Hindlimb muscle (tissue), 1 donor: ENCODE measurements at regions not wholly inside any gene's neighbourhood (a gene's known extent, or its start where the extent isn't known, plus 50 kb on each side); places are given as distances from the start of the nearest gene placed in this dataset.

Experiments
- DNase-seq: peaks from one replicate; pipeline ENCODE4 v3.0.0-alpha.2; 2013

- DNase-seq, result no peak
These were observed 58.6 kb downstream of the TMEM17 start for GRCh38 chr2:62447411-62447810.

DNA sequence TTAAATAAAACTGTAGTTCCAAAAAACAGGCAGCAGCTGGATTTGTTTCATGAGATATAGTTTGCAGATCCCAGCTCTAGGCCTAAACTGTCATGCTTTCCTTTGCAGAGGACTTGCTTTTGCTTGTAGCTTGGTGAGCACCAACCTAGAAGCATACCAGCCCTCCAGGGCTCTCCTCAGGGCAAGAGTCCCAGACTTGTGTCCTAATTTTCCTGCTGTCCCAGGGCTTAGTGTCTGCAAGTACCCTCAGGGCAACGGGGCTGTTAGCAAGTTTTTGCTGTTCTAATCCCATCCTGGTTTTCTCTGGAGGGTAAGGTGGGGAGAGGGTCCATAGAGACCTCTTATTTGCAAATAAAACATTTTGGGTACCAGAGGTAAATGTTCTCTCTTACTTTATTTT, 59.5 kb downstream of the TMEM17 start:
- DNase-seq, result no peak

DNA sequence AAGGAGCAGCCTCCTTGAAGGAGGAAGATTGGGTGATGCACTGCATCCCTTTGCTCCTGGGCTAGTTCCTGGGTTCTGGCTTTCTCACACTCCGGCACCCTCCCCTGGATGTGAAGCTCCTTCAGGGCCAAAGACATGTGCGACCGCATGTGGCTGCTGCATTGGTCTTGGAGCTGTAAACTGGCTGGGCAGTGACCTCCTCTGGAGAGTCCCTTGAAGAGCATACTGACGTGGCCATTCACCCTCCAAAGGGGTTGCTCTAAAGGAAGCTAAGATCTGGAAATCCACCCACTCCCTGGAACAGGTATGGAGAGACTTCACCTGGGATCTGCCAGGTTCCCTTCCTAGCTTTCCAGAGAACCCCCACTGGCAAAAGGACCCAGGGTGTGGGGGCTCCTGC, 62.1 kb downstream of the TMEM17 start:
- DNase-seq, result no peak

- no peak for DNase-seq
These were observed 62.5 kb downstream of the TMEM17 start for GRCh38 chr2:62443471-62443870.

GRCh38 chr2:62441824-62442223, 64.2 kb downstream of the TMEM17 start:
- no peak for DNase-seq

DNA sequence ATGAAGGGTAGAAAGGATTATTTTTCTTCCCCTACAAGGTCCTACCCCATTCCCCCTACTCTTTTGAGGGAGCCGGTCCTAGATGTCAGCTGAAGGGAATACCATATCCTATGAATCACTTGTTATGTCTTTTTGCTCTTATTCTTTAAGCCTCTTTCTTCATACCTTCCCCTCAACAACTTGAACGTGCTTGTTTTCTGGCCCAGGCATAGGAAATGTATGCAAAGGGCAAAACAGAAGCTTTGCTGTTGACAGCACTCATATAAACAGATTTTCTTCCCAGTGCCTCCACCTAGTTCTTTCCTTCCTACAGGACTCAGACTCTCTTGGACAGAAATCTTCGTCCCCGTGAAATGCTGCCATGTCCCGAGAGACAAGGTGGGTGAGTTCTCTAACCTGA, 64.6 kb downstream of the TMEM17 start:
- no peak for DNase-seq

DNA sequence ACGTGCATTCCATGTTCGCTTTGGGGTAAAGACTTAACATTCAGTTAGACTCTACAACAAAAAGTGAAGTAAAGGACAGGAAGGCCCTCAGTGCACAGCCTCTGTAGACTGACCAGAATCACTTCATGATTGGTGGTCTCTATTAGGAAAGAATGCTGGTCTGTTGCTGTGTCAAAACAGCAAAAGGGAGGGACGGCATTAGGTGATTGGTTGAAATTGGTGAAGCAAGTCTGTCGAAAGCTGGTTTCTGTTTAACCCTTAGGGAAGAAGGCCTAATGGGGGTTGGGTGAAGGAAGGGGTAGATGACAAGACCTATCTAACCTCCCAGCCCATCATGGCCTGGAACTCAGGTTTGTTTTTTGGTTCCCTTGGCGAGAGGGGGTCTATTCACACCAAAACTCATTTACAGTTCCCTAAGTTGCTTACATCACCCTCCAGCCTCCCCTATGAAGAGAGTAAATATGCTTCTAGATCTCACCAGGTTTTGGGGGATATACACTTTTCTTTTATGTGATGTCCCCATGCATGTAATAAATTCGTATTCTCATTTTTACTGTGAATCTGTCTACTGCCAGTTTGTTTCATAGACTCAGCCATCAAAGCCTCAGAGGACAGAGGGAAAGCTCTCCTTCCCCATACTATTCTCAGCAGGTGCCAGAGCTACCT, 65.6 kb downstream of the TMEM17 start:
- no peak for DNase-seq

GRCh38 chr2:62439425-62439824, 66.6 kb downstream of the TMEM17 start:
- no peak for DNase-seq

- no peak for DNase-seq
These were observed 68.2 kb downstream of the TMEM17 start for GRCh38 chr2:62437785-62438184.

GRCh38 chr2:62435720-62436119, 70.3 kb downstream of the TMEM17 start:
- no peak for DNase-seq

DNA sequence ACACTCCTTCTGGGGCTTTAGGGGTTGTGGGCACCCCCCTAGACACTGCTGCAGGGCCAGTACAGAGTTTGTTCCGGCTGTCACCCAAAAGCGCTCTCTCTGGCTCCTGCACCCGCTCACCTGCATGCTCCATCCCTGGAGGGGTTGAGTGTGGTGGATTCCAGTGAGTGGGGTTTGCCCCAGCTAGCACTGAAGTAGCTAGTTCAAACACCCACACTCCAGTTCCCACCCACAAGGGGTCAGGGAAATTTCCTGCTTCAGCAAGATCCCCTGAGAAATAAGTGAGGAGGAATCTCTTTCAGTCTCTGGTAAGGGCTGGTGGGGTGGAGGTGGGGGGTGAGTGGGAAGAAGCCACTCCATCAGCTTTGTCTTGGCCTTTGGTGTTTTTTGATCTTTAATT, 73.6 kb downstream of the TMEM17 start:
- DNase-seq, result no peak

- no peak for DNase-seq
These were observed 74.5 kb downstream of the TMEM17 start for GRCh38 chr2:62431512-62431911.

- DNase-seq, result no peak
These were observed 75.8 kb downstream of the TMEM17 start for GRCh38 chr2:62430146-62430545.

DNA sequence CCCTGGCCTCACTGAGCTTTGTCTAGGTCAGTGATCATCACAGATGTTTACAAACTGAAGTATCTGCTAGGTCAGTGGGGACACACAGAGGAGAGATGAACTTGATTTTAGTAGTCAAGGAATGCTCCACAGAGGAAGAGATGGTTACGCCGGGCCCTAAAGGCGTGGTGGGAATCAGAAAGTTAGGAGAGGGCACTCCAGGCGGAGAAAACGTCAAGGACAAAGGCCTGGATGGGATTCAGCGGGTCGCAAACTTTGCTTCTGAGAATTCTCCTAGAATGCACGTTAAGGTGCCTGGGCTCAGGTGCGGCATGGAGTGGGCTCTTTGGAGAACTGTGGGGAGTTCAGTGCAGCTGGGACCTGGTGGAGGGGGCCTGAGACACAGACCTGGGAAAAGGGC, 78.8 kb downstream of the TMEM17 start:
- DNase-seq, result no peak

GRCh38 chr2:62426154-62426912, 79.7 kb downstream of the TMEM17 start:
- DNase-seq, result no peak

DNA sequence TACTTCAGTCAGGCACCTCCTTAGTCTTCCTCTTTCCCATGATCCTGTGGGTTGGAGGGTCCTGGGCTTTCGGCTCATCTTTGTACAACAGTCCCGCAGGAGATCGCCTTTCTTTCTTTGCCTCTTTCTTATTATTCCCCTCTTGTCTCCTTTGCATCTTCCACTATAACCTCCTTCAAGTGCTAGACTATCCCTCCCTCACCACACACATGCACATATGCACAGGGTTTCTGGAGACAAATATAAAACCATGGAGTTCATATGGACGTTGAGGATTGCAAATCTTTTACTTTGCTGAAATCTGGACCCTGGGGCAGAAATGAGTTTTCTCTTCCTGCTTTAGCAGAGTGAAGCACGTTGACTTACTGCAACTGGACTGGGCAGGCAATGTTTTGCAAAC, 80.3 kb downstream of the TMEM17 start:
- DNase-seq, result no peak

GRCh38 chr2:62424899-62425298, 81.1 kb downstream of the TMEM17 start:
- no peak for DNase-seq

GRCh38 chr2:62423883-62424458, 82.0 kb downstream of the TMEM17 start:
- no peak for DNase-seq

GRCh38 chr2:62423235-62423634, 82.8 kb downstream of the TMEM17 start:
- no peak for DNase-seq

DNA sequence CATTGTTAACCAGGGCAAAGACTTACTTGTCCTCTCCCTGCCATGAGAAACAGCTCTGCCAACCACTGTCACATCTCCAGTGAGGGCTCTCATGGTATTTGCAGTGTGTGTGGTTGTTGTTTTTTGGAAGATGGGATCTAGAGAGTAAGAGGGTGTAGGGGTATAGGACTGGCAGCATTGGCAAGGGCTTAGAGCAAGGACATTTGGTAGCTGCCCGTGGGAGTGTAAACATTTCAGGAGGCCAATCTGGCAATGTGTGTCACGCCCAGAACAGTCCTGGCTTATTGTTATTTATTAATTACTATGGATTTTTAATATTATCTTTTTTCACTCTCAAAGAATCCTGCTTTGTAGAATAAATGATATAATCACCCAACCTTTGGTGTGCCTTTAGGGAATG, 90.5 kb downstream of the TMEM17 start:
- no peak for DNase-seq

DNA sequence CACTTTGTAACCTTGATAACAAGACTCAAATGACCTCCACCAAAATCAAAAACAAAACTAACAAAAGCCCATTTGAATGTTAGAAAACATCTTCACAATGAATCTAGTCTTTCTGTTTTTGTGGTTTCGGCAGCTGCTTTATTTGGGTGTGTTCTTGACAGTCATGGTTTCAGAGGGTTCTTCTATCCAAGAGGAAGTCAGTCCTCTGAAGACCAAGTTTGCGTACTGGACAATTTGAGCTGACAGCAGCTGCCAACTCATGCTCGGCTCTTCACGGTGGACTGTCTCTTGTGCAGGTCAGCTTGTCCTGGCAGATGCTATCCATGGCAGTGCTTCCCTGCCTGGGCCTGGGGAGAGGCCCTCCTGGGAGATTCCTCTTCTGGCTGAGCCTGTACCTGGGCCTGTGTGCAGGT, 91.0 kb downstream of the TMEM17 start:
- no peak for DNase-seq

DNA sequence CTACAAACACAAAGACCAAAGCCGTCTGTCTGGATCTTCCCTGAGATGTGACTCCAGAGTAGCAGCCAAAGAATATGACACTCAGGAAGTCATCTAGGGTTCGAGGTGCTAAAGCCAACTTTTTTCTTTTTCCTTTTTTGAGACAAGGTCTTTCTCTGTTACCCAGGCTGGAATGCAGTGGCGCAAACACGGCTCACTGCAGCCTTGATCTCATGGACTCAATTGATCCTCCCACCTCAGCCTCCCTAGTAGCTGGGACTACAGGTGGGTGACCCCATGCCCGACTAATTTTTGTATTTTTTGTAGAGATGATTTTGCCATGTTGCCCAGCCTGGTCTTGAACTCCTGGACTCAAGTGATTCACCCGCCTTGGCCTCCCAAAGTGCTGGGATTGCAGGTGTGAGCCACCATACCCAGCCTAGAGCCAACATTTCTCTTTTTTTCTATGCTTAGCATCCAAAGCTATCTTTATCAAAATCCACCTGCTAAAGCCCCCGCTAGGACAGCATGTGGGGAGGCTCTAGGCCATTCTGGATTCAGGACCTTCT, 92.8 kb downstream of the TMEM17 start:
- DNase-seq, result no peak

DNA sequence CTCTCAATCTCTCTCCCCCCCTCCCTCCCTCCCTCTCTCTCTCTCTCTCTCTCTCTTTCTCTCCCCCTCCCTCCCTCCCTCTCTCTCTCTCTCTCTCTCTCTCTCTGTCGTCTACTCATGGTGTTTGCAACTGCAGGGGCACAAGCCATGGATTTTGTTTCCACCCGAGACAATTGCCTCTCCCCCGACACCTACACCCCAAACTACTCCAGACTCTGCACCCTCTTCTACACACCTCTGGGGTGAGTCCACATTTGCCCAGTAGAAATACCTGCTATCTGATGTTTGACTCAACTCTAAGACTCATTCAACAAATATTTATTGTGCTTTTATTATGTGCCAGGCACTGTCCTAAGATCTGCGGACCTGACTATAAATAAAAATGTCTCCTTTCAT, 93.7 kb downstream of the TMEM17 start:
- no peak for DNase-seq

- no peak for DNase-seq
These were observed 95.0 kb downstream of the TMEM17 start for GRCh38 chr2:62410926-62411456.
